ENCODE measurements at regions not wholly inside any gene's neighbourhood (a gene's known extent, or its start where the extent isn't known, plus 50 kb on each side); places are given as distances from the start of the nearest gene placed in this dataset.

- Histone ChIP-seq H3K9me3 (ENCODE audit: control insufficient read depth, insufficient read depth, low read length) (no peaks in the 10 kb centered on the region), H3K4me1 (ENCODE audit: insufficient read depth, low read length) (no peaks in the 10 kb centered on the region), H3K9ac (ENCODE audit: low read depth, low read length) (no peak overlapping the region), H3K36me3 (ENCODE audit: insufficient read depth, low read length) (no peaks in the 10 kb centered on the region)
These were observed 946.8 kb downstream of the GRIK2 start for GRCh38 chr6:102340311-102340710.

GRCh38 chr6:102333736-102334135 lies 940.2 kb downstream of the GRIK2 start:
- H3K9ac ChIP-seq (ENCODE audit: low read depth, low read length) = no peak overlapping the region
- no peaks in the 10 kb centered on the region for H3K4me1 ChIP-seq (ENCODE audit: insufficient read depth, low read length)
- H3K36me3 ChIP-seq (ENCODE audit: insufficient read depth, low read length) = no peaks in the 10 kb centered on the region
- no peaks in the 10 kb centered on the region for H3K9me3 ChIP-seq (ENCODE audit: control insufficient read depth, insufficient read depth, low read length)

GRCh38 chr6:102327697-102328225 lies 934.3 kb downstream of the GRIK2 start:
- Histone ChIP-seq H3K4me1 (ENCODE audit: insufficient read depth, low read length) (no peaks in the 10 kb centered on the region), H3K9ac (ENCODE audit: low read depth, low read length) (no peak overlapping the region), H3K36me3 (ENCODE audit: insufficient read depth, low read length) (no peaks in the 10 kb centered on the region), H3K9me3 (ENCODE audit: control insufficient read depth, insufficient read depth, low read length) (no peaks in the 10 kb centered on the region)

- H3K36me3 ChIP-seq (ENCODE audit: insufficient read depth, low read length) = no peaks in the 10 kb centered on the region
- H3K4me1 ChIP-seq (ENCODE audit: insufficient read depth, low read length) = no peaks in the 10 kb centered on the region
- H3K9me3 ChIP-seq (ENCODE audit: control insufficient read depth, insufficient read depth, low read length) = no peaks in the 10 kb centered on the region
- no peak overlapping the region for H3K9ac ChIP-seq (ENCODE audit: low read depth, low read length)
These were observed 920.2 kb downstream of the GRIK2 start for GRCh38 chr6:102313699-102314098.

GRCh38 chr6:102309700-102310099 lies 916.2 kb downstream of the GRIK2 start:
- Histone ChIP-seq H3K4me1 (ENCODE audit: insufficient read depth, low read length) (no peaks in the 10 kb centered on the region), H3K36me3 (ENCODE audit: insufficient read depth, low read length) (no peaks in the 10 kb centered on the region), H3K9me3 (ENCODE audit: control insufficient read depth, insufficient read depth, low read length) (peaks cover 3% of the 10 kb centered on the region; the same call in 1 of the 2 replicates), H3K9ac (ENCODE audit: low read depth, low read length) (no peak overlapping the region)

GRCh38 chr6:102300350-102300749 lies 906.8 kb downstream of the GRIK2 start:
- H3K9ac ChIP-seq (ENCODE audit: low read depth, low read length) = no peak overlapping the region
- no peaks in the 10 kb centered on the region for H3K9me3 ChIP-seq (ENCODE audit: control insufficient read depth, insufficient read depth, low read length)
- H3K4me1 ChIP-seq (ENCODE audit: insufficient read depth, low read length) = no peaks in the 10 kb centered on the region
- H3K36me3 ChIP-seq (ENCODE audit: insufficient read depth, low read length) = no peaks in the 10 kb centered on the region

DNA sequence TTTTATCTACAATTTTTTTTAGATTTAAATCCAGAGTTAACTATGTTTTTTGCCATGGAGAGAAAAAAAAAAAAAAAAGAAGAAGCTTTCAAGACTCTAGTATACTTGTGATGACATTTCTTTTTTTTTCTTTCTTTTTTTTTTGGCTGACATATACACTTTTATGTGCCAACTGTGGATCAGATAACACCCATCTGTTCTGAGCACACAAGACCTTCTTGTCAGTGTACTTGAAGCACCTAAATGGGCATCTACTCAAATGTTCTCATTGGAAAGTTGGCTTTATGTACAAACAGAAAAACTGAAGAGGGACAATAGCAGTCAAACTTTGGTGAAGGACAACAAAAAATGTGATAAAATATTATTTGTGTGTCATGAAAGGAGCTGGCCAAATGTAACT lies 904.5 kb downstream of the GRIK2 start:
- Histone ChIP-seq H3K36me3 (ENCODE audit: insufficient read depth, low read length) (no peaks in the 10 kb centered on the region), H3K4me1 (ENCODE audit: insufficient read depth, low read length) (no peaks in the 10 kb centered on the region), H3K9ac (ENCODE audit: low read depth, low read length) (no peak overlapping the region), H3K9me3 (ENCODE audit: control insufficient read depth, insufficient read depth, low read length) (no peaks in the 10 kb centered on the region)
